Sigmoid colon (tissue), 4 donors: ENCODE measurements at regions not wholly inside any gene's neighbourhood (a gene's known extent, or its start where the extent isn't known, plus 50 kb on each side); places are given as distances from the start of the nearest gene placed in this dataset.

ENCODE experiments used
- EP300 ChIP-seq, 4 donors: sonication (generic); formaldehyde crosslinking; IDR thresholded peaks; one replicate each; pipeline ENCODE4 v1.6.1; 2017; ENCODE audit warnings: antibody characterized with exemption in 4 of 4
- POLR2A ChIP-seq, 2 donors: fragments of 450-650 bp; IDR thresholded peaks; one replicate each; pipeline ENCODE4 v1.6.1; 2016; ENCODE audit warnings: antibody characterized with exemption in 2 of 2, mild to moderate bottlenecking in 2 of 2, moderate library complexity in 2 of 2
- TF ChIP-seq, protein P1 (sequence below), 4 experiments: fragments of 450-650 bp in 3 of 4; fragments of 200-600 bp in 1 of 4; IDR thresholded peaks; one replicate each; pipeline ENCODE4 v1.5.1; 2016 to 2019; ENCODE audit warnings: antibody characterized with exemption in 4 of 4, mild to moderate bottlenecking in 3 of 4, moderate library complexity in 2 of 4

GRCh38 chr3:130841357-130841756, 52.5 kb upstream of the ATP2C1 start:
- TF ChIP-seq POLR2A (IDR thresholded peaks at IDR 0.05) (no peak), EP300 (IDR thresholded peaks at IDR 0.05) (no peak)
- TF ChIP-seq, protein P1, sequence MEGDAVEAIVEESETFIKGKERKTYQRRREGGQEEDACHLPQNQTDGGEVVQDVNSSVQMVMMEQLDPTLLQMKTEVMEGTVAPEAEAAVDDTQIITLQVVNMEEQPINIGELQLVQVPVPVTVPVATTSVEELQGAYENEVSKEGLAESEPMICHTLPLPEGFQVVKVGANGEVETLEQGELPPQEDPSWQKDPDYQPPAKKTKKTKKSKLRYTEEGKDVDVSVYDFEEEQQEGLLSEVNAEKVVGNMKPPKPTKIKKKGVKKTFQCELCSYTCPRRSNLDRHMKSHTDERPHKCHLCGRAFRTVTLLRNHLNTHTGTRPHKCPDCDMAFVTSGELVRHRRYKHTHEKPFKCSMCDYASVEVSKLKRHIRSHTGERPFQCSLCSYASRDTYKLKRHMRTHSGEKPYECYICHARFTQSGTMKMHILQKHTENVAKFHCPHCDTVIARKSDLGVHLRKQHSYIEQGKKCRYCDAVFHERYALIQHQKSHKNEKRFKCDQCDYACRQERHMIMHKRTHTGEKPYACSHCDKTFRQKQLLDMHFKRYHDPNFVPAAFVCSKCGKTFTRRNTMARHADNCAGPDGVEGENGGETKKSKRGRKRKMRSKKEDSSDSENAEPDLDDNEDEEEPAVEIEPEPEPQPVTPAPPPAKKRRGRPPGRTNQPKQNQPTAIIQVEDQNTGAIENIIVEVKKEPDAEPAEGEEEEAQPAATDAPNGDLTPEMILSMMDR (IDR thresholded peaks at IDR 0.05), result no peak
